Activated CD4-positive, alpha-beta memory T cell treated with anti-CD3 and anti-CD28 coated beads, Interleukin-2, amount 10 ng/mL, durations not matched to agents 7 days and 5 days (primary cell): ENCODE measurements at regions not wholly inside any gene's neighbourhood (a gene's known extent, or its start where the extent isn't known, plus 50 kb on each side); places are given as distances from the start of the nearest gene placed in this dataset.
"Not testable (repeated sequence)": the region's sequence is repeated elsewhere in the genome, so short reads cannot be mapped to it uniquely, and the experiment has no call there.

Source experiments
- CTCF ChIA-PET: fragments of 350-600 bp; sonication (Branson Sonifier 250); formaldehyde crosslinking; loops from one replicate; lab custom pipeline; 2021; ENCODE audit warnings: antibody characterized with exemption, inconsistent platforms; lab: Charles Lee
- POLR2A ChIA-PET: fragments of 350-600 bp; sonication (Branson Sonifier 250); formaldehyde crosslinking; loops from one replicate; lab custom pipeline; 2021; ENCODE audit warnings: antibody characterized with exemption; lab: Charles Lee
- DNase-seq: peaks from one replicate; pipeline ENCODE4 v3.0.0-alpha.2; 2020
- H3K27ac Mint-ChIP-seq: one replicate; pipeline ENCODE4 v1.8.0; 2021; ENCODE audit warnings: mild to moderate bottlenecking, mixed read lengths
- H3K27me3 Mint-ChIP-seq: one replicate; pipeline ENCODE4 v1.8.0; 2021; ENCODE audit warnings: mixed read lengths
- H3K36me3 Mint-ChIP-seq: one replicate; pipeline ENCODE4 v1.8.0; 2021; ENCODE audit warnings: low read depth, mixed read lengths
- H3K4me1 Mint-ChIP-seq: one replicate; pipeline ENCODE4 v1.8.0; 2021; ENCODE audit warnings: mixed read lengths
- H3K4me3 Mint-ChIP-seq: one replicate; pipeline ENCODE4 v1.8.0; 2021; ENCODE audit warnings: mild to moderate bottlenecking, mixed read lengths
- H3K9me3 Mint-ChIP-seq: one replicate; pipeline ENCODE4 v1.8.0; 2021; ENCODE audit warnings: mixed read lengths

DNA sequence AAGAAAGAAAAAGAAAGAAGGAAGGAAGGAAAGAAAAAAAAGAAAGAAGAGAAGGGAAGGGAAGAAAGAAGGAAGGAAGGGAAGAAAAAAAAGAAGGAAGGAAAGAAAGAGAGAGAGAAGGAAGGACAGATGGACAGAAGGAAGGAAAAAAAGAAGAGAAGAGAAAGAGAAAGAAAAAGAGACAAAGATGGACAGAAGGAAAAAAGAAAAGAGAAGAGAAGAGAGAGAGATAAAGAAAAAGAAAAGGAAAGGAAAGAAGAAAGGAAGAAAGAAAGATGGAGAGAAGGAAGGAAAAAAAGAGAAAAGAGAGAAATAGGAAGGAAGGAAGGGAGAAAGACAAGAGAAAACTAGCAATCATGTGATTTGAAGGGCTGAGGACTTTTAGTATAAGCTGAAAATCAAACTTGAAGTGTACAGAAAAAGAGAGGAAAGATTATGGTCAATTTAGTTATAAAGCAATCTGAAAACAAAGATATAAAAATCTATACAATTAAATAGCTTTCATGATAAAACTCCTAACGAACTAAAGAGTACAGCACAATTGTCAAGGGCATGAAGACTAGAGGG, 115.3 kb downstream of the LTN1 start:
- ChIA-PET POLR2A (no interaction called here), CTCF (no interaction called here)
- Mint-ChIP-seq H3K36me3 (peaks cover 27% of the 10 kb centered on the region), H3K4me3 (no peak overlapping the region), H3K27me3 (no peaks in the 10 kb centered on the region), H3K9me3 (no peaks in the 10 kb centered on the region), H3K4me1 (no peaks in the 10 kb centered on the region), H3K27ac (no peak overlapping the region)
- DNase-seq = no peak

DNA sequence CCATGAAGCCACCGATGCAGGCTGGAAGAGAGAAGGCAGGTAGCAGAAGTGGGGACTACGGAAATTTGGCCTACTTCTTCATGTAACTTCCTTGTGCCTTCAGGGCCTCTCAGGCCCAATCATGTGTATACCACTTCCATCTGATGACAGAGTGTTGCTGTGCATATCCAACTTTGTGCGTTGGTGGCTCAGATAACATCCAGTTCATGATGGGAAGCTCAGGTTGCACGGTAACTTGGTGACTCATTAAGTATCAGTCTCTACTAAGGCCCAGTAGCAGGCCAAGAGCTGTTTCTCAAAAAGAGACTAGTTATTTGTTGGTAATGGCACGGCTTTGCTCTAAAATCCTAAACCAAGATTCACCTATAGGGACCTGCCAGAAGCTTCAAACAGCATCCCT, 117.6 kb downstream of the LTN1 start:
- ChIA-PET POLR2A (no interaction called here), CTCF (no interaction called here)
- Mint-ChIP-seq H3K4me3 (no peak overlapping the region), H3K4me1 (no peaks in the 10 kb centered on the region), H3K36me3 (peaks cover 14% of the 10 kb centered on the region), H3K27me3 (no peaks in the 10 kb centered on the region), H3K27ac (no peak overlapping the region), H3K9me3 (no peaks in the 10 kb centered on the region)
- DNase-seq = no peak

DNA sequence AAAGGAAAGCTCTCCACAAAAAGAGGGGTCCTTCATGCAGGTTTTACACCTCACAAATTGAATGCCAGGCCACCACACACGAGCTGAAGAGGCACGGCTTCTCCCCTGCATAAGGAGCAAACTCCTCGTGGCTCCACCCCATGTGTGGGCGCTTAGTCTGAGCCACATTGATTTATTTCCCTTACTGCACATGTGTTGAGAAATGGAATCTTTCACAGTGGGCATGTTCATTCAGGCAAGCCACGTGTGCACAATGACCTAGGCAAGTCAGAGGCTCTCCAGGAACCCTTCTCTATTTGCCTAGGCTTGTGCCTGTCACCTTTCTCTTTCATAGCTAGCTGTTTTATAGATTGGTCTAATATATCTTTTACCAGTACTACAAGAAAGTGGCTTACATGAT, 120.5 kb downstream of the LTN1 start:
- H3K4me1 Mint-ChIP-seq = no peaks in the 10 kb centered on the region
- CTCF ChIA-PET = no interaction called here

DNA sequence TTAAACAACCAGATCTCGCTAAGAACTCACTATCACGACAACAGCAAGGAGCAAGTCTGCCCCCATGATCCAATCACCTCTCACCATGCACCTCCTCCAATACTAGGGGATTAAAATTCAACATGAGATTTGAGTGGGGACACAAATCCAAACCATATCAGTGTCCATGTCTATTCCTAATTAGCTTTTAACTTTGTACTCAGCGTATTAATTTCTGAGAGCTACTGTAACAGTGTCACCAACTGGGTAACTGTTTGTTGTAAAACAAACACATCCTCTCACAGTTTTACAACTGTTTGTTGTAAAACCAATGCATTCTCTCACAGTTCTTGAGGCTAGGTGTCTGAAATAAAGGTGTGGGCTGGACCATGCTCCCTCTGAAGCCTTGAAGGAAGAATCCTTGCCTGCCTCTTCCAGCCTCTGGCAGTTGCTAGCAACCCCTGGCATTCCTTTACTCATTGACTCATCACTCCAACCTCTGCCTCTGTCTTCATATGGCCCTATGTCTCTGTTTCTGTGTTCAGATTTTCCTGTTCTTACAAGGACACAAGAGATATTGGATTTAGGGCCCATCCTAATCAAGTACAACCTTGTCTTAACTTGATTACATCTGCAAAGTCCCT, 121.2 kb downstream of the LTN1 start:
- CTCF ChIA-PET = interaction anchor here (1.4 kb wide), 1 partner anchor 126 kb away, joined by 3 read pairs; no protein-coding TSS in a partner anchor
- no peak overlapping the region for H3K4me3 Mint-ChIP-seq
- H3K4me1 Mint-ChIP-seq = no peaks in the 10 kb centered on the region
- H3K9me3 Mint-ChIP-seq = no peaks in the 10 kb centered on the region
- H3K27me3 Mint-ChIP-seq = no peaks in the 10 kb centered on the region
- no peak for DNase-seq
- POLR2A ChIA-PET = no interaction called here
- H3K27ac Mint-ChIP-seq = no peak overlapping the region
- H3K36me3 Mint-ChIP-seq = peaks cover 12% of the 10 kb centered on the region

More for the DNA sequence above, 120.5 kb downstream of the LTN1 start:
- H3K36me3 Mint-ChIP-seq = peaks cover 14% of the 10 kb centered on the region
- H3K27me3 Mint-ChIP-seq = no peaks in the 10 kb centered on the region
- H3K4me3 Mint-ChIP-seq = no peak overlapping the region
- no peak overlapping the region for H3K27ac Mint-ChIP-seq
- POLR2A ChIA-PET = no interaction called here
- no peaks in the 10 kb centered on the region for H3K9me3 Mint-ChIP-seq
- no peak for DNase-seq

DNA sequence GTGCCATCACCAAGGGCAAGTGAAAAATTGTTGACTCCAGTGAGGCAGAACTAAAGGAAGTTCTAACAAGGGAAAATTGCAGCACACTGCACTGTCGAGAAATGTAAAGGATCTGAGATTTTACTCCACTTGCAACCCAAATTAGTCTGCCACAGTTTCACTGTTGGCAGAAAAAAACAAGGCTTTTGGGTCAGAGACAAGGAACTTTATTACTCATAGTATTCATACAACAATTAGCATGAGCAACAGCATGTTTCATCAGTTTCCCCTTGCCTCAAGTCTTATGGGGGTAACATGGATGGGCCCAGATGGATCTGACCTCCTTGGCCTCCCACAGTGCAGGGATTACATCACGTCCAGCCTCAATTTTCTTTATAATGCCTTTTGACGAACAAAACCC, 125.3 kb downstream of the LTN1 start:
- CTCF ChIA-PET = no interaction called here
- no peaks in the 10 kb centered on the region for H3K9me3 Mint-ChIP-seq
- POLR2A ChIA-PET = no interaction called here
- H3K36me3 Mint-ChIP-seq = no peaks in the 10 kb centered on the region
- no peak for DNase-seq
- no peaks in the 10 kb centered on the region for H3K4me1 Mint-ChIP-seq
- H3K27ac Mint-ChIP-seq = no peak overlapping the region
- H3K4me3 Mint-ChIP-seq = no peak overlapping the region
- H3K27me3 Mint-ChIP-seq = no peaks in the 10 kb centered on the region

DNA sequence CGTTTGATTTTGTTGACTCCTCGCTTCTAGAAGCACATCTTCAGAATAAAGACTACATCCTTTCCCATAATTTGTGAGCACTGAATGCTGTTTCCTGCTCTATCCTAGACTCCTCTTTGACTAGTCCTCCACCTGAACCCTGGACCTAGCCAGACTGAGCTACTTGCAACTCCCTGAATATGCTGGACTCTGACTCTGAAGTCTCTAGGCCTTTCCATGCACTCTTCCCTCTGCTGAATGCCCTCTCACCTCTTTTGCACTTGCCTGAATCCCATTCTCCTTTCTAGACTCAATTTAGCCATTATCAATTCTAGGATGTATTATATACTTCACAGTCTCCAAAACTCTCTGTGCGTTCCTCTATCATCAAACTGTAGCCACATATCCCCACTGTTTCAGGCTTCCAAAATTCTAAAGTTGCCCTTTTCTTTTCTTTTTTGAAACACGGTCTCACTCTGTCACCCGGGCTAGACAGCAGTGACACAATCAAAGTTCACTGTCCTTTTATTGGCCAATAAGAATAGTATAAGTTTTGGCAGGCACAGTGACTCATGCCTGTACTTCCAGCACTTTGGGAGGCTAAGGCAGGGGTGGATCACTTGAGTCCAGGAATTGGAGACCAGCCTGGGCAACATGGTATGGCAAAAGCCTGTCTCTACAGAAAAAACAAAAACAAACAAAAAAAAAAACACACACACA, 127.0 kb downstream of the LTN1 start:
- Mint-ChIP-seq H3K9me3 (no peaks in the 10 kb centered on the region), H3K36me3 (no peaks in the 10 kb centered on the region), H3K4me1 (no peaks in the 10 kb centered on the region), H3K27ac (no peak overlapping the region), H3K4me3 (no peak overlapping the region), H3K27me3 (no peaks in the 10 kb centered on the region)
- DNase-seq = no peak
- ChIA-PET CTCF (no interaction called here), POLR2A (no interaction called here)

DNA sequence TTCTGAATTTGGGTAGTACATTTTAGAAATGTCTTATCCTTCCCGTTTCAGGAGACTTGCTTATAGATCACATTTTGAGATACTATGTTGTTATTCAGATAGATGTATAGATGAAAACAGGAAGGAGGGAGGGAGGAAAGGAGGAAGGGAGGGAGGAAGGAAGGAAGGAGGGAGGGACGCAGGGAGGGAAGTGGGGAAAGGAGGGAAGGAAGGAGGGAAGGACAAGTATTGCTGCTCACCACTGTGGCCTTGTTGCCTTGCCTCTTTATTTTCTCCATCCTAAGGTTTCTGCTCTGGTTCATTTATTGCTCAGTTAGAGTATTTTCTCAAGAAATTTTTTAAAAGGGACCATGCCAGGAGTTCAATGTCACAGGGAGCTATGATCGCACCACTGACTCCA, 134.3 kb downstream of the LTN1 start:
- no peak for DNase-seq
- Mint-ChIP-seq H3K27me3 (no peaks in the 10 kb centered on the region), H3K36me3 (no peaks in the 10 kb centered on the region), H3K9me3 (peaks cover 9% of the 10 kb centered on the region), H3K4me3 (no peak overlapping the region), H3K4me1 (no peaks in the 10 kb centered on the region), H3K27ac (no peak overlapping the region)
- ChIA-PET POLR2A (no interaction called here), CTCF (interaction anchor here (0.6 kb wide), 1 partner anchor 81 kb away, joined by 5 read pairs; no protein-coding TSS in a partner anchor)

DNA sequence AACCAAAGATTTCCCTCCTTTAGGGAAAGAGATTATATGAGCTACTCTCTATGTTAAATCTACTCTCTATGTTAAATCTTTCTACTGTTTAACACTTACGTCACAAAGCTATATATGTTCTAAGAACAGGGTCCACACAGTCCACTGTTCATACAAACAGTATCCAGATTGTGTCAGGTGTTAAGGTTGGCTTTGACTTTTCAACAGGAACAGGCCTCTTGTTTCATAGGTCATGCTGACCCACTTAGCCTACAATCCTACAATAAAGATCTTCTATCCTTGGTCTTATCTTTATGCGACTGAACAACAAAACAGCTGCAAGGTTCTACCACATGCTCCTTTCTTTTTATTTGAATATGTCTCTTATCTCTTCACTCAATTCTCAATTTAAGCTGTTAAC, 134.9 kb downstream of the LTN1 start:
- H3K9me3 Mint-ChIP-seq = peaks cover 9% of the 10 kb centered on the region

DNA sequence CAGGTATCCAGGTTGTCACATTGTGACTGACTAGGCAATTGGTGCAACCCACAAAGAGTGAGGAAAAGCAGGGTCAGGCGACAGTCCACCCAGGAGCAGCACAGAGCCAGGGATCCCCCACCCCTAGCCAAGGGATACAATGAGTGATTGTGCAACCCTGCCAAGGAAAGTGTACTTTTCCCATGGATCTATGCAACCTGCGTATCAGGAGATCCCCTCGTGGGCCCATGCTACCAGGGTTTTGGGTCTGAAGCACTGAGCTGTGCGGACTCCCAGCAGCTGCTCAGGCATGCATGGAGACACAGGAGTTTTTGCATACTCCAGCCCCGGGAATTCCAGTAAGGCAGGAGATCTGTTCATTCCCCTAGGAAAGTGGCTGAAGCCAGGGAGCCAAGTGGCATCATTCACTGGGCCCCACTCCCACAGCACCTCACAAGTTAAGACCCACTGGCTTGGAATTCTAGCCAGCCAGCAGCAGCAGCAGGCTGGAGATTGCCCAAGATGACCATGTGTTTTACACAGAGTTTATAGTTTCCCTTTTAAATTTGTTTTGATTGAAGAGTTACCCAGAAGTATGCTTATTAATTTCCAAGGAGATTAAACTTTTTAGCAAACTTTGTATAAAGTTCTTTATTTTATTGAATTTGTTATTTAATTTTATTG, 136.0 kb downstream of the LTN1 start:
- CTCF ChIA-PET = no interaction called here

More for the DNA sequence above, 134.9 kb downstream of the LTN1 start:
- DNase-seq = no peak
- no peaks in the 10 kb centered on the region for H3K36me3 Mint-ChIP-seq
- POLR2A ChIA-PET = no interaction called here
- no peak overlapping the region for H3K27ac Mint-ChIP-seq
- H3K27me3 Mint-ChIP-seq = no peaks in the 10 kb centered on the region
- CTCF ChIA-PET = interaction anchor here (0.6 kb wide), 1 partner anchor 82 kb away, joined by 5 read pairs; no protein-coding TSS in a partner anchor
- H3K4me1 Mint-ChIP-seq = no peaks in the 10 kb centered on the region
- H3K4me3 Mint-ChIP-seq = no peak overlapping the region

DNA sequence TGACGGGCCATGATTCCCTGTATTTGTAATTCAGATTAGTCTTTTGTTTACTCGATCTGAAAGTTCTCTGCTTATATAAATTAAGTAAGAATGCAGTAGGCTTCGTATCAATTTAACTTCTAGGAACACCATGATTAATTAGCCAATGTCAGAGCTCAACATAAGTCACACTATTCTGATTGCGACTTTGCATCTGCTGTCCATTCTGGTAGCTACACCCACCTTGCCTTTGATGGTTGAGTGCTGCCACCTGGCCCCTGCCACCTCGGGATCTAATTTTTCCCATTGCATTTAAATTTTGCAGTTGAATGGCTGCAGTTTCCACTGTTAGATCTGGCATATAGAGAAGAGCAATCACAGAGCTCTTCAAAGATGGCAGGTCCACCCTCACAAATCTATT, 140.0 kb downstream of the LTN1 start:
- no peak overlapping the region for H3K4me3 Mint-ChIP-seq

More for the DNA sequence above, 136.0 kb downstream of the LTN1 start:
- no peak for DNase-seq
- no peaks in the 10 kb centered on the region for H3K36me3 Mint-ChIP-seq
- H3K4me1 Mint-ChIP-seq = no peaks in the 10 kb centered on the region
- POLR2A ChIA-PET = no interaction called here
- no peak overlapping the region for H3K4me3 Mint-ChIP-seq
- peaks cover 9% of the 10 kb centered on the region for H3K9me3 Mint-ChIP-seq
- H3K27me3 Mint-ChIP-seq = no peaks in the 10 kb centered on the region
- H3K27ac Mint-ChIP-seq = no peak overlapping the region

DNA sequence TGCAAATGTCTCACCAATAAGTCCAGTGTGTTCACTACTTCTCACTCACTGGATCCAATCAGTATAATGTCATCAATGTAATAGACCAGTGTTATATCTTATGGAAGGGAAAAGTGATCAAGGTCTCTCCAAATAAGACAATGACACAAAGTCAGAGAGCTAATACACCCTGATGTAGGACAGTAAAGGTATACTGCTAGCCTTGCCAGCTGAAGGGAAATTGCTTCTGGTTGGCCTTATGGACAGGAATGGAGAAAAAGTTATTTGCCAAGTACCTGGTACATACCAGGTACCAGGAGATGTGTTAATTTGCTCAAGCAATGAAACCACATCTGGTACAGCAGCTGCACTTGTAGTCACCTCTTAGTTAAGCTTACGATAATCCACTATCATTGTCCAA, 141.0 kb downstream of the LTN1 start:
- peaks cover 9% of the 10 kb centered on the region for H3K9me3 Mint-ChIP-seq
- ChIA-PET POLR2A (interaction anchor here (0.8 to 1.8 kb wide), 2 partner anchors 16 to 28 kb away, joined by 3 to 5 read pairs; no protein-coding TSS in a partner anchor), CTCF (no interaction called here)
- H3K4me3 Mint-ChIP-seq = no peak overlapping the region
- DNase-seq = no peak
- H3K36me3 Mint-ChIP-seq = no peaks in the 10 kb centered on the region
- H3K27ac Mint-ChIP-seq = no peak overlapping the region
- H3K4me1 Mint-ChIP-seq = peaks cover 5% of the 10 kb centered on the region
- no peaks in the 10 kb centered on the region for H3K27me3 Mint-ChIP-seq

More for the DNA sequence above, 140.0 kb downstream of the LTN1 start:
- Mint-ChIP-seq H3K27me3 (no peaks in the 10 kb centered on the region), H3K9me3 (peaks cover 9% of the 10 kb centered on the region), H3K27ac (no peak overlapping the region), H3K36me3 (no peaks in the 10 kb centered on the region), H3K4me1 (peaks cover 5% of the 10 kb centered on the region)
- POLR2A ChIA-PET = no interaction called here
- CTCF ChIA-PET = no interaction called here
- DNase-seq = no peak

DNA sequence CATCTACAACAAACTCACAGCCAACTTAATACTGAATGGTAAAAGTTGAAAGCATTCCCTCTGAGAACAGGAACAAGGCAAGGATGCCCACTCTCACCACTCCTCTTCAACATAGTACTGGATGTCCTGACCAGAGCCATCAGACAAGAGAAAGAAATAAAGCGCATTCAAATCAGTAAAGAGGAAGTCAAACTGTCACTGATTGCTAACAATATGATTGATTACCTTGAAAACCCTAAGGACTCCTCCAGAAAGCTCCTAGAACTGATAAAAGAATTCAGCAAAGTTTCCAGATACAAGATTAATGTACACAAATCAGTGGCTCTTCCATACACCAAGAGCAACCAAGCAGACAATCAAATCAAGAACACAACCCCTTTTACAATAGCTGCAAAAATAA, 153.4 kb downstream of the LTN1 start:
- CTCF ChIA-PET, H3K4me3 Mint-ChIP-seq, H3K27ac Mint-ChIP-seq, H3K27me3 Mint-ChIP-seq, DNase-seq, H3K9me3 Mint-ChIP-seq: not testable (repeated sequence)
- Mint-ChIP-seq H3K4me1 (peaks cover 38% of the 10 kb centered on the region), H3K36me3 (peaks cover 25% of the 10 kb centered on the region)
- POLR2A ChIA-PET = interaction anchor here (4.3 kb wide), 1 partner anchor 45 kb away, joined by 20 read pairs; a partner anchor contains a TSS

DNA sequence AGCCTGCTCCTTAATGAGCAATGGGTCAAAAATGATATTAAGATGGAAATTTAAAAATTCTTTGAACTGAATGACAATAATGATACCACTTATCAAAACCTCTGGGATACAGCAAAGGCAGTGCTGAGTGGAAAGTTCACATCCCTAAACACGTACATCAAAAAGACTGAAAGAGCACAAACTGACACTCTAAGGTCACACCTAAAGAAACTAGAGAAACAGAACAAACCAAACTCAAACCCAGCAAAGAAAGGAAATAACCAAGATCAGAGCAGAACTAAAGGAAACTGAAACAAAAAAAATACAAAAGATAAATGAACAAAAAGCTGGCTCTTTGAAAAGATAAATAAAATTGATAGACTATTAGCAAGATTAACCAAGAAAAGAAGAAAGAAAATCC, 155.3 kb downstream of the LTN1 start:
- CTCF ChIA-PET = interaction anchor here (1.3 kb wide), 1 partner anchor 92 kb away, joined by 5 read pairs; no protein-coding TSS in a partner anchor
- DNase-seq = not testable (repeated sequence)

More for the DNA sequence above, 155.3 kb downstream of the LTN1 start:
- POLR2A ChIA-PET = interaction anchor here (1.0 to 4.3 kb wide), 4 partner anchors 46 to 462 kb away, joined by 3 to 20 read pairs (median 3); a partner anchor contains a TSS
- peak overlapping the region; percentile 3 for H3K4me3 Mint-ChIP-seq
- H3K27ac Mint-ChIP-seq = peak overlapping the region; percentile 80
- H3K9me3 Mint-ChIP-seq, H3K27me3 Mint-ChIP-seq: not testable (repeated sequence)
- peaks cover 56% of the 10 kb centered on the region for H3K4me1 Mint-ChIP-seq
- H3K36me3 Mint-ChIP-seq = peaks cover 39% of the 10 kb centered on the region
